ENCODE measurements at regions not wholly inside any gene's neighbourhood (a gene's known extent, or its start where the extent isn't known, plus 50 kb on each side); places are given as distances from the start of the nearest gene placed in this dataset.

- H3K36me3 ChIP-seq (ENCODE audit: control insufficient read depth in 1 of 2, insufficient read depth in 2 of 2, low read length in 2 of 2), result no peaks in the 10 kb centered on the region
- no peak overlapping the region for H3K27ac ChIP-seq (ENCODE audit: low read depth, low read length)
- H4K20me1 ChIP-seq (ENCODE audit: insufficient read depth), result no peaks in the 10 kb centered on the region
- H2AFZ ChIP-seq (ENCODE audit: low read depth, low read length, poor library complexity, severe bottlenecking), result no peak overlapping the region
- no peaks in the 10 kb centered on the region for H3K9me2 ChIP-seq (ENCODE audit: insufficient read depth)
- ChIA-PET POLR2A (no interaction called here), RAD21 (ENCODE audit: low non-redundant PET in 1 of 2, low total read pairs in 2 of 2, uncharacterized antibody in 2 of 2, unreplicated experiment in 2 of 2) (no interaction called here), CTCF (no interaction called here)
- no peaks in the 10 kb centered on the region for H3K27me3 ChIP-seq (ENCODE audit: insufficient read depth, low read length)
- intact Hi-C loops (cut with micrococcal nuclease), result no loop called here
- no peaks in the 10 kb centered on the region for H3K79me2 ChIP-seq (ENCODE audit: insufficient read depth, low read length)
- no peak overlapping the region for H3K4me3 ChIP-seq (replicated peaks in 1 of 2; ENCODE audit: low read depth in 1 of 2, low read length in 2 of 2)
- TF ChIP-seq FOSL1 (IDR thresholded peaks at IDR 0.05; ENCODE audit: low read depth) (no peak), SIN3A (IDR thresholded peaks at IDR 0.05; ENCODE audit: low read depth) (no peak), POLR2A (IDR thresholded peaks at IDR 0.05; ENCODE audit: borderline replicate concordance, extremely low read depth, insufficient read depth, insufficient read length) (no peak), CTCF (IDR thresholded peaks at IDR 0.05 in 2 of 3, conservative IDR thresholded peaks at IDR 0.05 in 1 of 3; ENCODE audit: borderline replicate concordance in 1 of 3, insufficient read depth in 1 of 3, low read depth in 2 of 3, low read length in 2 of 3) (no peak), ELF1 (IDR thresholded peaks at IDR 0.05; ENCODE audit: borderline replicate concordance, low read depth) (no peak), MAX (IDR thresholded peaks at IDR 0.05) (no peak), EZH2 (IDR thresholded peaks at IDR 0.05) (no peak), ATF3 (IDR thresholded peaks at IDR 0.05) (no peak), CBX3 (IDR thresholded peaks at IDR 0.05; ENCODE audit: low read depth) (no peak), CEBPB (IDR thresholded peaks at IDR 0.05; ENCODE audit: low read depth) (no peak)
- TF ChIP-seq, protein P1, sequence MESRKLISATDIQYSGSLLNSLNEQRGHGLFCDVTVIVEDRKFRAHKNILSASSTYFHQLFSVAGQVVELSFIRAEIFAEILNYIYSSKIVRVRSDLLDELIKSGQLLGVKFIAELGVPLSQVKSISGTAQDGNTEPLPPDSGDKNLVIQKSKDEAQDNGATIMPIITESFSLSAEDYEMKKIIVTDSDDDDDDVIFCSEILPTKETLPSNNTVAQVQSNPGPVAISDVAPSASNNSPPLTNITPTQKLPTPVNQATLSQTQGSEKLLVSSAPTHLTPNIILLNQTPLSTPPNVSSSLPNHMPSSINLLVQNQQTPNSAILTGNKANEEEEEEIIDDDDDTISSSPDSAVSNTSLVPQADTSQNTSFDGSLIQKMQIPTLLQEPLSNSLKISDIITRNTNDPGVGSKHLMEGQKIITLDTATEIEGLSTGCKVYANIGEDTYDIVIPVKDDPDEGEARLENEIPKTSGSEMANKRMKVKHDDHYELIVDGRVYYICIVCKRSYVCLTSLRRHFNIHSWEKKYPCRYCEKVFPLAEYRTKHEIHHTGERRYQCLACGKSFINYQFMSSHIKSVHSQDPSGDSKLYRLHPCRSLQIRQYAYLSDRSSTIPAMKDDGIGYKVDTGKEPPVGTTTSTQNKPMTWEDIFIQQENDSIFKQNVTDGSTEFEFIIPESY (IDR thresholded peaks at IDR 0.05; ENCODE audit: extremely low read depth, insufficient replicate concordance, low read length), result no peak
- TF ChIP-seq, protein P2, sequence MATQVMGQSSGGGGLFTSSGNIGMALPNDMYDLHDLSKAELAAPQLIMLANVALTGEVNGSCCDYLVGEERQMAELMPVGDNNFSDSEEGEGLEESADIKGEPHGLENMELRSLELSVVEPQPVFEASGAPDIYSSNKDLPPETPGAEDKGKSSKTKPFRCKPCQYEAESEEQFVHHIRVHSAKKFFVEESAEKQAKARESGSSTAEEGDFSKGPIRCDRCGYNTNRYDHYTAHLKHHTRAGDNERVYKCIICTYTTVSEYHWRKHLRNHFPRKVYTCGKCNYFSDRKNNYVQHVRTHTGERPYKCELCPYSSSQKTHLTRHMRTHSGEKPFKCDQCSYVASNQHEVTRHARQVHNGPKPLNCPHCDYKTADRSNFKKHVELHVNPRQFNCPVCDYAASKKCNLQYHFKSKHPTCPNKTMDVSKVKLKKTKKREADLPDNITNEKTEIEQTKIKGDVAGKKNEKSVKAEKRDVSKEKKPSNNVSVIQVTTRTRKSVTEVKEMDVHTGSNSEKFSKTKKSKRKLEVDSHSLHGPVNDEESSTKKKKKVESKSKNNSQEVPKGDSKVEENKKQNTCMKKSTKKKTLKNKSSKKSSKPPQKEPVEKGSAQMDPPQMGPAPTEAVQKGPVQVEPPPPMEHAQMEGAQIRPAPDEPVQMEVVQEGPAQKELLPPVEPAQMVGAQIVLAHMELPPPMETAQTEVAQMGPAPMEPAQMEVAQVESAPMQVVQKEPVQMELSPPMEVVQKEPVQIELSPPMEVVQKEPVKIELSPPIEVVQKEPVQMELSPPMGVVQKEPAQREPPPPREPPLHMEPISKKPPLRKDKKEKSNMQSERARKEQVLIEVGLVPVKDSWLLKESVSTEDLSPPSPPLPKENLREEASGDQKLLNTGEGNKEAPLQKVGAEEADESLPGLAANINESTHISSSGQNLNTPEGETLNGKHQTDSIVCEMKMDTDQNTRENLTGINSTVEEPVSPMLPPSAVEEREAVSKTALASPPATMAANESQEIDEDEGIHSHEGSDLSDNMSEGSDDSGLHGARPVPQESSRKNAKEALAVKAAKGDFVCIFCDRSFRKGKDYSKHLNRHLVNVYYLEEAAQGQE (IDR thresholded peaks at IDR 0.05; ENCODE audit: low read depth), result no peak
- no peak overlapping the region for H3K9ac ChIP-seq (ENCODE audit: low read length)
- no peaks in the 10 kb centered on the region for H3K4me1 ChIP-seq (ENCODE audit: control insufficient read depth in 1 of 2, insufficient read depth in 2 of 2, low read length in 2 of 2)
- DNase-seq (ENCODE audit: low read depth, low spot score) (no peak), ATAC-seq (no peak)
- H3K4me2 ChIP-seq (ENCODE audit: low read length), result no peak overlapping the region
- no peaks in the 10 kb centered on the region for H3K9me3 ChIP-seq (ENCODE audit: control insufficient read depth in 1 of 2, insufficient read depth in 1 of 2, low read depth in 1 of 2, low read length in 2 of 2)
- no TSS peak for BruUV-seq (replicated peaks)
Observed at GRCh38 chr1:178578541-178578940, 65.6 kb downstream of the TEX35 start.
